Fibroblast of skin of abdomen (primary cell): ENCODE measurements at regions not wholly inside any gene's neighbourhood (a gene's known extent, or its start where the extent isn't known, plus 50 kb on each side); places are given as distances from the start of the nearest gene placed in this dataset.

ENCODE experiments used
- DNase-seq: peaks from one replicate; pipeline ENCODE4 v3.0.0-alpha.2; 2013

DNA sequence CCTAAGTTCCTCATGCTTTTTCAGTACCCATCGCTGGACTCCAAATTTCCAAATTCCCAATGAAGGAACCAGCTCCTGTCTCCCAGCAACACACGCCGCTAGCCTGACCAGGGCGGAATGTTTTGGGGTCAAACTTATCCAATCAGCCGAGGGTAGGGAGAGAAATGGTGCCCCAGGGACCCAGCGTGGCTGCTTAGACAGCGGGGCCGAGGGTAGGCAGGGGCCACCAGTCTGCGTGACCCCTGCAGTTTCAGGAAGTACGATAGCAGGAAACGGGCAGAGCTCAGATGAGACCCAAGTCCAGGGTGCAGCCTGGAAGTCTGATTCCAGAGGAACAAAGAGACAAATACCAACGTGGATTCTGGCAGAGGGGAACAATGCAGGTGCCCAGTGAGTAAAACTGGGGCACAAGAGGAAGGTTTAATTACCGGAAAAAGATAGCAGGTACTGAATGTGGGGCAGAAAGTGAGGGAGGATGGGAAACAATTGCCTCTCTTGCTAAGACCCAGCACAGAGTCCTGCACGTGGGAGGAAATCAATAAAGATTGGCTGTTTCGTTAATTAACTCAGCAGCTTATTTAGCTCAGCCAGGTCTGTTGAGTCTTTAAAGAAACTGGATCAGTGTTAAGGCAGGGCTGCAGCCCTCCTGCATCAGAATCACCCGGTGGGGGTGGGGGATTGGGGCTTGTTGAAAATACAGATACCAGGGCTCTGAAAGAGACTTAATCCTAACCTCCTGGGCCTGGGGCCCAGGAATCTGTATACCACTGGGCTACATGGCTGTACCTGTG, 50.4 kb upstream of the NFE2L3 start:
- DNase-seq, result no peak

DNA sequence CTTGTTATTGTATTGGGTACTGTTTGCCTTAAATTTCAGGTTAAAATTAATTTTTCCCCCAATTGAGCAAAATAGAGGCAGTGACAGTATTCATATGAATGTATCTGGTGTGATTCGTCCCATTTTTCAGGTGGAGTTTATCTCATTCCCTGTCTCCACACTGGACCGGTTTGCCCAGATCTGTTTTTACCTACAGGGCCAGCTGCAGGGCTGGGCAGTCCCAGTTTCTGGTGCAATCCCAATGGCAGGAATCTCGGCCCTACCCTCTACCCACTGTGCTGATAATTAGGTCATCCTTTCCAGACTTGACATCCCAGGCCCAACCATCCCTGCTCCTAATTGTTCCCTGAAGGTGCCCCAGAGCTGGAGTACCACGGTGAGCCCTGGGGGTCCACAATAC, 49.8 kb upstream of the NFE2L3 start:
- DNase-seq, result no peak
